ENCODE measurements at regions not wholly inside any gene's neighbourhood (a gene's known extent, or its start where the extent isn't known, plus 50 kb on each side); places are given as distances from the start of the nearest gene placed in this dataset.

DNA sequence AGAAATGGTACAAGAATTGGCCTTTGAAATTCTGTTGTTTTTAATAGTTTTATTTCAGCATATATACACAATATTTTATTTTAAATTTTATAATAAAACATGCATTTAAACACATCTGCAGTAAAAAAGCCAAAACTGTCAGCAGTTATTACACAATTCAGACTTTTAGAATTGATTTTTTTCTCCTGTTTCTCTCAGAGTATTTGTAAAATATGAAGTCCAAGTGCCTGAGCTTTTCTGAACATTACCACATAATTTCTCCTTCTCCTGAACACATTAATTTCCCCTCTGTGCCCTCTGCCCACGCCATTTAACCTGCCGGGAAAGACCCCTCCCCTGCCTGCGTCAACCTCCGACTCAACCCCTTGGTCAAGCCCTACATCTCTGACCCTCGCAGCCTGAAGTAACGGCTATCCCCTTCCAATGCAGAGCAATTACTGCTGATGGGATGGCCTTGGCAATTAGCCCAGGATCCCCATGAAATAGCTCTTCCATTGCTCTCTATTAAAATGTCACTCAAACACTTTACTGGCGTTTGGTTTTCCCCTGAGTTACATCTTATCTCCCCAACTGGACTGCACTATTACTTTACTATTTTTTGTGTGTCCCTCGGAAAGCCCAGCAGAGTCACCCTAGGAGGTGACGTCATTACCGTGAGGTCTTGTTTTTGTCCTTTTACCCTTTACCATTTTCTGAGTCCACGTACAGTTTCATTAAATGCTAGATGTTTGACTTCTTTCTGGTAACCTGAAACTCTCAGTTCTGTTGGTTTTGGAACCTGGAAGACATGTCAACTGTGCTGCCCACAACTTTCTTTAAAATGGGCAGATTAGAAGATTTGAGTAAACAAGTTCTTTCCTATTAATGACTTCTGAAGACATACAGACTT lies 146.7 kb upstream of the TAB2 start (continued):
- no peak for TF ChIP-seq CBX3 (IDR thresholded peaks at IDR 0.05; ENCODE audit: borderline replicate concordance in 1 of 2, low read length in 2 of 2)

DNA sequence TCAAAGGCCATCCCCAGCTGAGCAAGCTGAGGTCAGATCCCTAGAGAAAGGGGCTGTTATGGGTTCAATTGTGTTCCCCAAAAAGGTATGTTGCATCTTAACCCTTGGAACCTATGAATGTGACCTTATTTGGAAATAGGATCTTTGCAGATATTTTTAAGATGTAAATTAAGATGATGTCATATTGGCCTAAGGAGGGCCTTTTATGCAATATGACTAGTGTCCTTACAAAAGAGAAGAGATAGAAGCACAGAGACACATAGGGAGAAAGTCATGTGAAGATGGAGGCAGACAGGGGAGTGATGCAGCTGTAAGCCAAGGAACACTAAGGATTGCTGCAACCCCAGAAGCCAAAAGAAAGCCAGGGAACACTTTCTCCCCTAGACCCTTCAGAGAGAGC lies 144.3 kb upstream of the TAB2 start:
- Histone ChIP-seq H3K4me3 (no peak overlapping the region), H2AFZ (ENCODE audit: low read depth, low read length) (no peak overlapping the region), H3K27ac (ENCODE audit: extremely low read depth, low read depth, low read length) (no peak overlapping the region), H3K9me1 (ENCODE audit: control insufficient read depth, insufficient read depth, low read length) (no peaks in the 10 kb centered on the region), H3K9ac (ENCODE audit: insufficient read depth in 1 of 2, low read depth in 2 of 2, low read length in 2 of 2) (no peak overlapping the region), H3K36me3 (ENCODE audit: control insufficient read depth, insufficient read depth, low read length) (no peaks in the 10 kb centered on the region), H3K9me3 (replicated peaks; ENCODE audit: control insufficient read depth, insufficient read depth, low read depth, low read length) (no peaks in the 10 kb centered on the region), H3K79me2 (ENCODE audit: control insufficient read depth, insufficient read depth, low read length) (no peaks in the 10 kb centered on the region), H3K4me1 (replicated peaks in 1 of 2; ENCODE audit: control insufficient read depth in 2 of 2, insufficient read depth in 2 of 2, low read length in 2 of 2) (peaks cover 0 to 6% of the 10 kb centered on the region in 2 experiments; a peak in 3 of 5 replicates), H4K20me1 (replicated peaks; ENCODE audit: control insufficient read depth, insufficient read depth, low read length) (no peaks in the 10 kb centered on the region), H3K27me3 (ENCODE audit: control insufficient read depth in 2 of 2, insufficient read depth in 2 of 2, low read length in 2 of 2) (peaks cover 2 to 3% of the 10 kb centered on the region in 2 experiments; a peak in 1 of 5 replicates), H3K4me2 (ENCODE audit: insufficient read depth, low read length) (no peak overlapping the region)
- no TSS peak for BruUV-seq (replicated peaks)
- in situ Hi-C loops (cut with MboI) (no loop called here), intact Hi-C loops (cut with micrococcal nuclease) (no loop called here)
- CTCF ChIA-PET (ENCODE audit: low intra/inter-chr PET ratio): no interaction called here
- TF ChIP-seq SREBF2 (CRISPR knock-in tag; IDR thresholded peaks at IDR 0.05) (no peak), ILF3 (IDR thresholded peaks at IDR 0.05; ENCODE audit: borderline replicate concordance) (no peak), E2F3 (CRISPR knock-in tag; IDR thresholded peaks at IDR 0.05) (no peak), HDAC1 (IDR thresholded peaks at IDR 0.05) (no peak), PHF21A (IDR thresholded peaks at IDR 0.05; ENCODE audit: borderline replicate concordance, low read depth) (no peak), ZNF239 (CRISPR knock-in tag; IDR thresholded peaks at IDR 0.05) (no peak), HDGF (IDR thresholded peaks at IDR 0.05) (no peak), SMARCC2 (IDR thresholded peaks at IDR 0.05; ENCODE audit: low read depth) (no peak)
- TF ChIP-seq, protein P1, sequence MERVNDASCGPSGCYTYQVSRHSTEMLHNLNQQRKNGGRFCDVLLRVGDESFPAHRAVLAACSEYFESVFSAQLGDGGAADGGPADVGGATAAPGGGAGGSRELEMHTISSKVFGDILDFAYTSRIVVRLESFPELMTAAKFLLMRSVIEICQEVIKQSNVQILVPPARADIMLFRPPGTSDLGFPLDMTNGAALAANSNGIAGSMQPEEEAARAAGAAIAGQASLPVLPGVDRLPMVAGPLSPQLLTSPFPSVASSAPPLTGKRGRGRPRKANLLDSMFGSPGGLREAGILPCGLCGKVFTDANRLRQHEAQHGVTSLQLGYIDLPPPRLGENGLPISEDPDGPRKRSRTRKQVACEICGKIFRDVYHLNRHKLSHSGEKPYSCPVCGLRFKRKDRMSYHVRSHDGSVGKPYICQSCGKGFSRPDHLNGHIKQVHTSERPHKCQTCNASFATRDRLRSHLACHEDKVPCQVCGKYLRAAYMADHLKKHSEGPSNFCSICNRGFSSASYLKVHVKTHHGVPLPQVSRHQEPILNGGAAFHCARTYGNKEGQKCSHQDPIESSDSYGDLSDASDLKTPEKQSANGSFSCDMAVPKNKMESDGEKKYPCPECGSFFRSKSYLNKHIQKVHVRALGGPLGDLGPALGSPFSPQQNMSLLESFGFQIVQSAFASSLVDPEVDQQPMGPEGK (CRISPR knock-in tag; IDR thresholded peaks at IDR 0.05; ENCODE audit: borderline replicate concordance): no peak
- TF ChIP-seq, protein P2, sequence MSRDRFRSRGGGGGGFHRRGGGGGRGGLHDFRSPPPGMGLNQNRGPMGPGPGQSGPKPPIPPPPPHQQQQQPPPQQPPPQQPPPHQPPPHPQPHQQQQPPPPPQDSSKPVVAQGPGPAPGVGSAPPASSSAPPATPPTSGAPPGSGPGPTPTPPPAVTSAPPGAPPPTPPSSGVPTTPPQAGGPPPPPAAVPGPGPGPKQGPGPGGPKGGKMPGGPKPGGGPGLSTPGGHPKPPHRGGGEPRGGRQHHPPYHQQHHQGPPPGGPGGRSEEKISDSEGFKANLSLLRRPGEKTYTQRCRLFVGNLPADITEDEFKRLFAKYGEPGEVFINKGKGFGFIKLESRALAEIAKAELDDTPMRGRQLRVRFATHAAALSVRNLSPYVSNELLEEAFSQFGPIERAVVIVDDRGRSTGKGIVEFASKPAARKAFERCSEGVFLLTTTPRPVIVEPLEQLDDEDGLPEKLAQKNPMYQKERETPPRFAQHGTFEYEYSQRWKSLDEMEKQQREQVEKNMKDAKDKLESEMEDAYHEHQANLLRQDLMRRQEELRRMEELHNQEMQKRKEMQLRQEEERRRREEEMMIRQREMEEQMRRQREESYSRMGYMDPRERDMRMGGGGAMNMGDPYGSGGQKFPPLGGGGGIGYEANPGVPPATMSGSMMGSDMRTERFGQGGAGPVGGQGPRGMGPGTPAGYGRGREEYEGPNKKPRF (IDR thresholded peaks at IDR 0.05; ENCODE audit: low read depth, low read length): no peak
- DNase-seq (ENCODE audit: extremely low read depth in 1 of 4, low spot score in 3 of 4): no peak
- FAIRE-seq: no peak
- POLR2A ChIA-PET: interaction anchor here (1.2 kb wide), 1 partner anchor 9 kb away, joined by 4 read pairs; no protein-coding TSS in a partner anchor
- no peak for ATAC-seq
